Endothelial cell (in vitro differentiated cells): ENCODE measurements at regions not wholly inside any gene's neighbourhood (a gene's known extent, or its start where the extent isn't known, plus 50 kb on each side); places are given as distances from the start of the nearest gene placed in this dataset.

Source experiments
- DNase-seq: peaks from one replicate; pipeline ENCODE4 v3.0.0; 2021; ENCODE audit warnings: low spot score
- H3K27ac Mint-ChIP-seq: one replicate; pipeline ENCODE4 v1.8.0; 2021; ENCODE audit warnings: mixed read lengths, inconsistent platforms; ENCODE audit not compliant: unreplicated experiment
- H3K27me3 Mint-ChIP-seq: one replicate; pipeline ENCODE4 v1.8.0; 2021; ENCODE audit warnings: mild to moderate bottlenecking, moderate library complexity, mixed read lengths, inconsistent platforms; ENCODE audit not compliant: unreplicated experiment
- H3K36me3 Mint-ChIP-seq: one replicate; pipeline ENCODE4 v1.8.0; 2021; ENCODE audit warnings: mild to moderate bottlenecking, low read depth, mixed read lengths, inconsistent platforms; ENCODE audit not compliant: unreplicated experiment
- H3K4me1 Mint-ChIP-seq: one replicate; pipeline ENCODE4 v1.8.0; 2021; ENCODE audit warnings: mild to moderate bottlenecking, mixed read lengths, inconsistent platforms; ENCODE audit not compliant: unreplicated experiment
- H3K4me3 Mint-ChIP-seq: one replicate; pipeline ENCODE4 v1.8.0; 2021; ENCODE audit warnings: mild to moderate bottlenecking, mixed read lengths, inconsistent platforms; ENCODE audit not compliant: unreplicated experiment
- H3K9me3 Mint-ChIP-seq: one replicate; pipeline ENCODE4 v1.8.0; 2021; ENCODE audit warnings: mixed read lengths, inconsistent platforms; ENCODE audit not compliant: unreplicated experiment
- CTCF ChIP-seq: fragments of 200-600 bp; sonication (generic); IDR thresholded peaks from one replicate; pipeline ENCODE4 v1.5.0; 2021; ENCODE audit warnings: antibody characterized with exemption; ENCODE audit not compliant: unreplicated experiment

GRCh38 chr17:14715561-14715960 is 414.7 kb downstream of the HS3ST3B1 start:
- Mint-ChIP-seq H3K27ac (no peak overlapping the region), H3K27me3 (no peaks in the 10 kb centered on the region), H3K9me3 (no peaks in the 10 kb centered on the region), H3K4me3 (no peak overlapping the region), H3K4me1 (no peaks in the 10 kb centered on the region), H3K36me3 (no peaks in the 10 kb centered on the region)
- DNase-seq, result no peak
- TF ChIP-seq CTCF, result no peak

GRCh38 chr17:14712611-14713021 is 411.7 kb downstream of the HS3ST3B1 start:
- H3K4me1 Mint-ChIP-seq, result no peaks in the 10 kb centered on the region
- no peaks in the 10 kb centered on the region for H3K27me3 Mint-ChIP-seq
- no peak for DNase-seq
- no peaks in the 10 kb centered on the region for H3K36me3 Mint-ChIP-seq
- TF ChIP-seq CTCF, result no peak
- H3K27ac Mint-ChIP-seq, result no peak overlapping the region
- H3K4me3 Mint-ChIP-seq, result no peak overlapping the region
- H3K9me3 Mint-ChIP-seq, result no peaks in the 10 kb centered on the region

GRCh38 chr17:14704121-14704520 is 403.2 kb downstream of the HS3ST3B1 start:
- no peak for TF ChIP-seq CTCF

GRCh38 chr17:14701886-14702285 is 401.0 kb downstream of the HS3ST3B1 start:
- no peak overlapping the region for H3K27ac Mint-ChIP-seq
- no peaks in the 10 kb centered on the region for H3K4me1 Mint-ChIP-seq
- no peak for DNase-seq
- no peak for TF ChIP-seq CTCF
- peaks cover 1% of the 10 kb centered on the region for H3K27me3 Mint-ChIP-seq
- no peaks in the 10 kb centered on the region for H3K36me3 Mint-ChIP-seq
- no peaks in the 10 kb centered on the region for H3K9me3 Mint-ChIP-seq
- H3K4me3 Mint-ChIP-seq, result no peak overlapping the region

More at GRCh38 chr17:14704121-14704520, 403.2 kb downstream of the HS3ST3B1 start:
- no peaks in the 10 kb centered on the region for H3K9me3 Mint-ChIP-seq
- no peaks in the 10 kb centered on the region for H3K4me1 Mint-ChIP-seq
- H3K27ac Mint-ChIP-seq, result no peak overlapping the region
- no peak overlapping the region for H3K4me3 Mint-ChIP-seq
- DNase-seq, result no peak
- peaks cover 1% of the 10 kb centered on the region for H3K27me3 Mint-ChIP-seq
- H3K36me3 Mint-ChIP-seq, result no peaks in the 10 kb centered on the region

GRCh38 chr17:14699574-14700185 is 398.8 kb downstream of the HS3ST3B1 start:
- no peak overlapping the region for H3K4me3 Mint-ChIP-seq
- peaks cover 1% of the 10 kb centered on the region for H3K27me3 Mint-ChIP-seq
- no peaks in the 10 kb centered on the region for H3K36me3 Mint-ChIP-seq
- H3K27ac Mint-ChIP-seq, result no peak overlapping the region
- H3K9me3 Mint-ChIP-seq, result no peaks in the 10 kb centered on the region
- TF ChIP-seq CTCF, result no peak
- DNase-seq, result no peak
- no peaks in the 10 kb centered on the region for H3K4me1 Mint-ChIP-seq
